ENCODE measurements at regions not wholly inside any gene's neighbourhood (a gene's known extent, or its start where the extent isn't known, plus 50 kb on each side); places are given as distances from the start of the nearest gene placed in this dataset.

DNA sequence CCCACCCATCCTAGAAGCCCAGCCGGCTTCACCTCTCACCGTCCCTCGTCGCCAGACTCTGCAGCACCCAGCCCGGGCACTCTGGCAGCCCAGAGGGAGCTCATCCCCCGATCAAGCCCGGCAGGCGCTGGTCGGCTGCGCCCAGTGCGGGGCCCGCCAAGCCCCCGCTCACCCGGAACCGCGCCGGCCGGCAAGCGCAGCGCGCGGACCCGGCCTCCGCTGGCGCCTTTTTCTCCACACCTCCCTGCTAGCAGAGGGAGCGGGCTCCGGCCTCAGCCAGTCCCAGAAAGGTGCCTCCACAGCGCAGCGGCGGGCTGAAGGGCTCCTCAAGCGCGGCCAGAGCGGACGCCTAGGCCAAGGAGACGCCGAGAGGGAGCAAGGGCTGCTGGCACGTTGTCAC is 2023.3 kb downstream of the NCAM2 start:
- no peak for TF ChIP-seq CTCF (IDR thresholded peaks at IDR 0.05; ENCODE audit: extremely low read depth, insufficient read depth, missing control alignments)
- in situ Hi-C loops (cut with MboI; ENCODE audit: low pct_unique_long_range_greater_than_20kb, low sequenced_read_pairs, unreplicated experiment): no loop called here
- DNase-seq (ENCODE audit: low spot score): no peak

GRCh38 chr21:23026878-23027277 is 2028.7 kb downstream of the NCAM2 start:
- DNase-seq (ENCODE audit: low spot score): no peak
- in situ Hi-C loops (cut with MboI; ENCODE audit: low pct_unique_long_range_greater_than_20kb, low sequenced_read_pairs, unreplicated experiment): no loop called here
- TF ChIP-seq CTCF (IDR thresholded peaks at IDR 0.05; ENCODE audit: extremely low read depth, insufficient read depth, missing control alignments): no peak

DNA sequence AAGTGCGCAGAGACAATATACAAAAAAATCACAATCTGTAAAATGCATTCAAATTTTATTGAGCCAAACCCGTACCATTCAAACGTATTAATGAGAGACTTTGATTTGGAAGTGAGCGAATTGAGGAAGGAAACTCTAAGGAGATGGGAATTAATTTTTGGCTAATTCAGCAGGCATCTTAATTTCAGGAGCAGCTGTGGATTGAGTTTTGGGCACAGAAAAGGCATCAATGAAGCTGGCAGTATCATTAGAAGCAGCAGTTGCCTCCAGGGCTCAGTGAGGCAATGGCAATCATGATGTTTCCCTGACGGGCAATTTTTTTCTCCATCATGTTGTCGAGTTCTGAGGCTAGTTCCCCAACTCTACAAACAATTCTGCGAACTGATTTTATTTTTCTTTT is 2041.6 kb downstream of the NCAM2 start:
- no peak for TF ChIP-seq CTCF (IDR thresholded peaks at IDR 0.05; ENCODE audit: extremely low read depth, insufficient read depth, missing control alignments)
- in situ Hi-C loops (cut with MboI; ENCODE audit: low pct_unique_long_range_greater_than_20kb, low sequenced_read_pairs, unreplicated experiment): no loop called here
- no peak for DNase-seq (ENCODE audit: low spot score)

DNA sequence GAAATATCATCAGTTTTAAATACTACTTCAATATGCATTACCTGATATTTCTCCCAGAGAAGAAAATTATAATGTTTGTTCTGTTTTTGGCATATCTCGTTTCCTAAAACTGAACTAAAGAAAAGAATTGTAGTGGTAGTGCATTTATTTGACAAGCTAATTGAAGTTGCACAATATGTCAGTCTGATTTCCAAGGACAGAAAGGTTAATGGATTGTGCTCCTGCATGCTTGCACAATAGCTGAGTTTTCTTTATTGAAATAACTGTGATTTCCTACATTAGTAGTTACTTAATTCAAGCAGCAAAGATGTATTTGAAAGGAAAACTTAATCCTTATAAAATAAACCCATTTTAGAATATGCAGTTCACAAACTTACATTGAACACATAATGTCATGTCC is 2047.7 kb downstream of the NCAM2 start:
- no peak for DNase-seq (ENCODE audit: low spot score)
- in situ Hi-C loops (cut with MboI; ENCODE audit: low pct_unique_long_range_greater_than_20kb, low sequenced_read_pairs, unreplicated experiment): no loop called here
- no peak for TF ChIP-seq CTCF (IDR thresholded peaks at IDR 0.05; ENCODE audit: extremely low read depth, insufficient read depth, missing control alignments)

DNA sequence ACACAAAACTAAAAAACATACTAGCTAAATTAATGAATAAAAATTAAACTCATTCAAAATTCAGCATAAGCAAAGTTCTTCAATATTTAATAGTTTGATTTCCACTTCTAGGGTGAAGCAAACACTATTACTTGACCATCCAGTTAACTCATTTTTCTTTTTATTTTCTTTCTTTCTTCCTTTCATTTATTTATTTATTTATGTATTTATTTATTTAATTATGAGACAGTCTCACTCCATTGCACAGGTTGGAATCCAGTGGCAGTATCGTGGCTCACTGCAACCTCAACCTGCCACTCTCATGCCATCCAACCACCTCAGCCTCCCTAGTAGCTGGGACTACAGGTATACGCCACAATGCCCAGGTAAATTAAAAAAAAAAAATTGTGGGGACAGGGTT is 2069.5 kb downstream of the NCAM2 start:
- in situ Hi-C loops (cut with MboI; ENCODE audit: low pct_unique_long_range_greater_than_20kb, low sequenced_read_pairs, unreplicated experiment): no loop called here
- DNase-seq (ENCODE audit: low spot score): no peak
- TF ChIP-seq CTCF (IDR thresholded peaks at IDR 0.05; ENCODE audit: extremely low read depth, insufficient read depth, missing control alignments): no peak

DNA sequence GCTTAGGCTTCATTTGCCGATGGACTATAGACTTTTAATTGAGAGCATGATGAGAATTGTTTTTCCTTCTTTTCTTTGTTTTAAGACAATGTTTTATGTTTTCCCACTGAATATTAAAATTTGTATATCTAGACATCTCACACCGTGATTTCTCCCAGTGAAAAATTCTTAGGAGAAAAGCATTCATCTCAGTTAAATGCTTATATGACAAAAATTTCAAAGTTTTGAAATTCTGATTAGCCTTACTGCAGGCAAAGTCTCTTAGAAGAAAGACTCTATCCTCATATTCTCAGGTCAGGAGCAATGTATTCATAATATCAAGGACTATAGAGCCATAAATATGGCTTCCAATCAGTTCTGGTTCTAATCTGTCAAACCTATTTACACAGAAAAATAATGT is 2085.0 kb downstream of the NCAM2 start:
- no peak for TF ChIP-seq CTCF (IDR thresholded peaks at IDR 0.05; ENCODE audit: extremely low read depth, insufficient read depth, missing control alignments)
- in situ Hi-C loops (cut with MboI; ENCODE audit: low pct_unique_long_range_greater_than_20kb, low sequenced_read_pairs, unreplicated experiment): no loop called here
- DNase-seq (ENCODE audit: low spot score): no peak

GRCh38 chr21:23093259-23093658 is 2095.1 kb downstream of the NCAM2 start:
- TF ChIP-seq CTCF (IDR thresholded peaks at IDR 0.05; ENCODE audit: extremely low read depth, insufficient read depth, missing control alignments): no peak
- no peak for DNase-seq (ENCODE audit: low spot score)
- in situ Hi-C loops (cut with MboI; ENCODE audit: low pct_unique_long_range_greater_than_20kb, low sequenced_read_pairs, unreplicated experiment): no loop called here
